MCF 10A (cell line): ENCODE measurements at regions not wholly inside any gene's neighbourhood (a gene's known extent, or its start where the extent isn't known, plus 50 kb on each side); places are given as distances from the start of the nearest gene placed in this dataset.
A peak's percentile ranks its signal among the peaks of the same experiment; 100 is the strongest.
"Not testable (repeated sequence)": the region's sequence is repeated elsewhere in the genome, so short reads cannot be mapped to it uniquely, and the experiment has no call there.

Source experiments
- BruUV-seq: library from RNA; stranded (reverse); fragments of 400-500 nt; replicated peaks from 2 replicates; lab custom pipeline; 2021; lab: Mats Ljungman, UMichigan
- CTCF ChIA-PET: fragments of 300-600 bp; sonication (Branson Sonifier 250); formaldehyde crosslinking; extraction: SDS; loops from one replicate; lab custom pipeline; 2021; ENCODE audit warnings: antibody characterized with exemption, inconsistent platforms; lab: Yijun Ruan, JAX
- POLR2A ChIA-PET: fragments of 300-600, 350-650 bp; sonication (Branson Sonifier 250); formaldehyde crosslinking; extraction: SDS; loops from one replicate; lab custom pipeline; 2020; ENCODE audit warnings: antibody characterized with exemption, inconsistent platforms; lab: Yijun Ruan, JAX
- DNase-seq: peaks from one replicate; pipeline ENCODE4 v3.0.0-alpha.2; 2018; ENCODE audit not compliant: unreplicated experiment
- H3K27ac Mint-ChIP-seq: one replicate; pipeline ENCODE4 v1.8.0; 2022; ENCODE audit warnings: mild to moderate bottlenecking, low read depth, mixed read lengths; ENCODE audit not compliant: unreplicated experiment
- H3K27me3 Mint-ChIP-seq: one replicate; pipeline ENCODE4 v1.8.0; 2022; ENCODE audit warnings: mixed read lengths; ENCODE audit not compliant: insufficient read depth, unreplicated experiment
- H3K36me3 Mint-ChIP-seq: one replicate; pipeline ENCODE4 v1.8.0; 2022; ENCODE audit warnings: mild to moderate bottlenecking, moderate library complexity, mixed read lengths; ENCODE audit not compliant: insufficient read depth, unreplicated experiment
- H3K4me1 Mint-ChIP-seq: one replicate; pipeline ENCODE4 v1.8.0; 2022; ENCODE audit warnings: mixed read lengths; ENCODE audit not compliant: insufficient read depth, unreplicated experiment
- H3K4me3 Mint-ChIP-seq: one replicate; pipeline ENCODE4 v1.8.0; 2022; ENCODE audit warnings: mild to moderate bottlenecking, moderate library complexity, mixed read lengths; ENCODE audit not compliant: unreplicated experiment
- H3K9me3 Mint-ChIP-seq: one replicate; pipeline ENCODE4 v1.8.0; 2022; ENCODE audit warnings: mixed read lengths; ENCODE audit not compliant: unreplicated experiment
- intact Hi-C: fragments of 100-400 bp; cut with micrococcal nuclease; formaldehyde crosslinking; loops from 2 replicates; pipeline ENCODE4 v1.14.1; 2022

DNA sequence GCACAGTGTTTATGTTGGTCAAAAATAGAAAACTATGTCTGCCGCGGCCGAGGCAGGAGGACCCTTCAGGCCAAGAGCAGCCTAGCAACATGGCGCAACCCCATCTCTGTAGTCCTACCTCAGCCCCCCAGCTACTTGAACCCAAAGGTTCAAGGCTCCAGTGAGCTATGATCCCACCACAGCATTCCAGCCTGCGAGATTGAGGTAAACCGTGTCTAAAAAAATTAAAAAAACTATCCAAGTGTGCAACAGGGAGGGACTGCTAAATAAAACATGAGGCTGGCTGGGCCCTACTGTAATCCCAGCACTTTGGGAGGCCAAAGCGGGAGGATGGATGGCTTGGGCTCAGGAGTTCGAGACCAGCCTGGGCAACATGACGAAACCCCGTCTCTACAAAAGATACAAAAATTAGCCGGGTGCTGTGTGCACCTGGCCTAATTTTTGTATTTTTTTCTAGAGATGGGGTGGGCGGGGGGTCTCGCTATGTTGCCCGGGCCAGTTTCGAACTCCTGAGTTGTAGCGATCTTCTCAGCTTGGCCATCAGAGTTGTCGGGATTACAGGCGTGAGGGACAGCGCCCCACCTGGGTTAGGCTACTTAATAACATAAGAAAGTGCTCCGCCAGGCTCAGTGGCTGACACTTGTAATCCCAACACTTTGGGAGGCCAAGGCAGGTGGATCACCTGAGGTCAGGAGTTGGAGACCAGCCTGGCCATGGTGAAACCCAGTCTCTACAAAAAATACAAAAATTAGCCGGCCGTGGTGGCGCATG is 309.4 kb downstream of the ZNF37A start:
- TSS peak; percentile 83 for BruUV-seq
- POLR2A ChIA-PET = interaction anchor here (1.7 kb wide), 1 partner anchor 393 kb away, joined by 5 read pairs; the partner anchor contains the start of gene ZNF33A
- CTCF ChIA-PET = interaction anchor here (0.6 kb wide), 1 partner anchor 440 kb away, joined by 3 read pairs; no protein-coding TSS in a partner anchor
- DNase-seq, intact Hi-C loops, H3K9me3 Mint-ChIP-seq, H3K4me1 Mint-ChIP-seq, H3K36me3 Mint-ChIP-seq, H3K27me3 Mint-ChIP-seq: not testable (repeated sequence)
- H3K27ac Mint-ChIP-seq = peak overlapping the region; percentile 74
- H3K4me3 Mint-ChIP-seq = peak overlapping the region; percentile 77

DNA sequence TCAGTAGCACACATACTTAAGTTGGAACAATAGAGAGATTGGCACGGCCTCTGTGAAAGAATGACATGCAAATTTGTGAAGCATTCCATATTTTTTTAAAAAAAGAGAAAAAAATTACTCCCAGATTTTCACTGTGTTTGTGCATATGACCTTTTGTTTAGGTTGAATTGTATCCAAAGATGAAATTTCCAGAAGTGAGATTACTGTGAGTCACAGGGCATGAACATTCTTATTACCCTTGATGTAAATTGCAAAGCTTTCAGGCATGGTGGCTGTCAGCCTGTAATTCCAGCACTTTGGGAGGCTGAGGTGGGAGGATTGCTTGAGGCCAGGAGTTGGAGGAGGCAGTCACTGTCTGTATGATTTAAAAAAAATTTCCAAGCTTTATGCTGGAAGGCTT is 329.5 kb downstream of the ZNF37A start:
- intact Hi-C loops, H3K9me3 Mint-ChIP-seq, H3K27me3 Mint-ChIP-seq, POLR2A ChIA-PET, H3K27ac Mint-ChIP-seq, H3K36me3 Mint-ChIP-seq, H3K4me1 Mint-ChIP-seq, CTCF ChIA-PET, DNase-seq, BruUV-seq, H3K4me3 Mint-ChIP-seq: not testable (repeated sequence)

DNA sequence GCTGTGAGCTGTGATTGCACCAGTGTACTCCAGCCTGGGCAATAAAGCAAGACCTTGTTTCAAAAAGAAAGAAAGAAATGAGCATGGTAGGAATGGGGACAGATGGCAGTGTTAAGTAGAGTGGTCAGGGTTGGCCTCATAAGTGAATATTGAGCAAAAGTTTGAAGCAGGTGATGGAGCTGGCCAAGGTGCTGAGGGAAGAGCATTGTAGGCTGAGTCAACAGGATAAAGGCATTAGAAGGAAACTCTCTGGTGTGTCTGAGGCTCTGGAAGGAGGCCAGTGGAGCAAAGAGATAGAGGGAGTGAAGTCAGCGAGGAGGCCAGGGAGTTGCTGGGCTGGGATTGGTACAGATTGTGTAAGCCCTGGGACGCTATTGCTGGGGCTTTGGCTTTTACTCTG is 336.1 kb downstream of the ZNF37A start:
- BruUV-seq, POLR2A ChIA-PET, H3K27me3 Mint-ChIP-seq, intact Hi-C loops, H3K36me3 Mint-ChIP-seq, DNase-seq, H3K4me1 Mint-ChIP-seq, CTCF ChIA-PET, H3K9me3 Mint-ChIP-seq, H3K27ac Mint-ChIP-seq, H3K4me3 Mint-ChIP-seq: not testable (repeated sequence)

DNA sequence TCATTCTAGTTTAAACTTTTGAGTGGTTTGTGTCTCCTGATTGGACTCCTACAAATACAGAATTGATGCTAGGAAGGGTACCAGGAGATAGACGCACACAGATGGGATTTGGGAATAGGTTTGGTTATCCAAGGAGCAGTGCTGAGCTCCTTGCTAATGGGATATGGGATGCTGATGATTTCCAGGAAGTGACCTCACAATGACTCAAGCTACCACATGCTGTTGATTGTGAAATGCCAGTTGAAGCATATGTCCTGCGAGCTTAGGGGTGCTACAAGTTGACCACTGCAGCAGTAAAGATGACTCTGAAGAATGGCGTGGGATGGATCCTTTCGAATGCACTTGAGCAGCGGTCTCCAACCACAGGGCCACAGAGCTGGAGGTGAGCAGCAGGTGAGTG is 343.2 kb downstream of the ZNF37A start:
- H3K9me3 Mint-ChIP-seq, H3K36me3 Mint-ChIP-seq, CTCF ChIA-PET, intact Hi-C loops, H3K27ac Mint-ChIP-seq, H3K4me3 Mint-ChIP-seq, H3K4me1 Mint-ChIP-seq, BruUV-seq, POLR2A ChIA-PET, DNase-seq, H3K27me3 Mint-ChIP-seq: not testable (repeated sequence)

DNA sequence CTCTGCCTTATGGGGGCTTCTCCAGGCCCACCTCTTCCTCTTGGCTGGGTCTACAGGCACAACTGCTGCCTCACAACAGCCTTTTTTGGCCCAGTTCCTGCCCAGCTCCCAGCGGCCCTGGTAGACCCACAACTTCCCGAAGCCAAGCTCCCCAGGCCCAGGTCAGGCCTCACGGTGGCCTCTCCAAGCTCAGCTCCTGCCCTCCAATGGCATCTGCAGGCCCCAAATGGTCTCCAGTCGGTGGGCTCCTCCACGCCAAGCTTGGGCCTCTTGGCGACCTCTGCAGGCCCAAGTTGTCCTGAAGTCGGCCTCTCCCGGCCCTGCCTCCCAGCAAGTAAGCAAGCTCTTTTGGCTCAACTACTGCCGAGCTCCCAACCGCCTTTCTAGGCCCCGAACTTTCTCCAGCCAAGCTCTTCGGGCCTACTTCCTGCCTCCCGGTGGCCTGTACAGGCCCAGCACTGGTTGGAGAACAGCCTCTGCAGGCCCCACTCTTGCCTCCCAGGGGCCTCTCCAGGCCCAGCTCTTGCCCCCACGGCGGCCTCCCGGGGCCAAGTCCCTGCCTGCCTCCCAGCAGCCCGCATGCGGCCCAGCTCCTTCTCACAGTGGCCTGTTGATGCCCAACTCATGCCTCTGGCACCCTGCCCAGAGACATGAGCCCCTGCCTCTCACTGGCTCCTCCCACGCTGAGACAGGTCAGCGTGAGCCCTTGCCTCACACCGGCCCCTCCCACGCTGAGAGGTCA is 354.6 kb downstream of the ZNF37A start:
- intact Hi-C loops, CTCF ChIA-PET, H3K36me3 Mint-ChIP-seq, BruUV-seq, DNase-seq, POLR2A ChIA-PET, H3K4me1 Mint-ChIP-seq, H3K27me3 Mint-ChIP-seq, H3K4me3 Mint-ChIP-seq, H3K9me3 Mint-ChIP-seq: not testable (repeated sequence)
- peak overlapping the region; percentile 27 for H3K27ac Mint-ChIP-seq

DNA sequence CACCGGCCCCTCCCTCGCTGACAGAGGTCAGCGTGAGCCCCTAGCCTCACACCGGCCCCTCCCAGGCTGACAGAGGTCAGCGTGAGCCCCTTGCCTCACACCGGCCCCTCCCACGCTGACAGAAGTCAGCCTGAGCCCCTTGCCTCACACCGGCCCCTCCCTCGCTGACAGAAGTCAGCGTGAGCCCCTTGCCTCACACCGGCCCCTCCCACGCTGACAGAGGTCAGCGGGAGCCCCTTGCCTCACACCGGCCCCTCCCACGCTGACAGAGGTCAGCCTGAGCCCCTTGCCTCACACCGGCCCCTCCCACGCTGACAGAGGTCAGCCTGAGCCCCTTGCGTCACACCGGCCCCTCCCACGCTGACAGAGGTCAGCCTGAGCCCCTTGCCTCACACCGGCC is 355.5 kb downstream of the ZNF37A start:
- intact Hi-C loops, H3K4me1 Mint-ChIP-seq, H3K4me3 Mint-ChIP-seq, CTCF ChIA-PET, POLR2A ChIA-PET, H3K36me3 Mint-ChIP-seq, DNase-seq, H3K9me3 Mint-ChIP-seq, BruUV-seq, H3K27me3 Mint-ChIP-seq, H3K27ac Mint-ChIP-seq: not testable (repeated sequence)

DNA sequence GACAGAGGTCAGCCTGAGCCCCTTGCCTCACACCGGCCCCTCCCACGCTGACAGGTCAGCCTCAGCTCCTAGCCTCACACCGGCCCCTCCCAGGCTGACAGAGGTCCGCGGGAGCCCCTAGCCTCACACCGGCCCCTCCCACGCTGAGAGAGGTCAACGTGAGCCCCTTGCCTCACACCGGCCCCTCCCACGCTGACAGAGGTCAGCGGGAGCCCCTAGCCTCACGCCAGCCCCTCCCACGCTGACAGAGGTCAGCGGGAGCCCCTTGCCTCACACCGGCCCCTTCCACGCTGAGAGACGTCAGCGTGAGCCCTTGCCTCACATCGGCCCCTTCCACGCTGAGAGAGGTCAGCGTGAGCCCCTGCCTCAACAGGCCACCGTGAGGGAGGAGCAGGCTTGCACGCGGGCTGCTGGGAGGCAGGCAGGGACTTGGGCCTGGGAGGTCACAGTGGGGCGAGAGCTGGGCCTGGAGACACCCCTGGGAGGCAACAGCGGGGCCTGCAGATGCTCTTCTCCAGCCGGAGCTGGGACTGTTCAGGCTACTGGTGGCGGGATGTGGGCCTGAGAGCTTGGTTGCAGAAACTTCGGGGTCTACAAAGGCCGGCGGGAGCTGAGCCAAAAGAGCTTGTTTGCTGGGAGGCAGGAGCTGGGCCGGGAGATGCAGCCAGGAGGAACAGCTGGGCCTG is 356.4 kb downstream of the ZNF37A start:
- H3K4me1 Mint-ChIP-seq, POLR2A ChIA-PET, CTCF ChIA-PET, H3K27me3 Mint-ChIP-seq, H3K36me3 Mint-ChIP-seq, H3K4me3 Mint-ChIP-seq, BruUV-seq, intact Hi-C loops, DNase-seq, H3K27ac Mint-ChIP-seq, H3K9me3 Mint-ChIP-seq: not testable (repeated sequence)

DNA sequence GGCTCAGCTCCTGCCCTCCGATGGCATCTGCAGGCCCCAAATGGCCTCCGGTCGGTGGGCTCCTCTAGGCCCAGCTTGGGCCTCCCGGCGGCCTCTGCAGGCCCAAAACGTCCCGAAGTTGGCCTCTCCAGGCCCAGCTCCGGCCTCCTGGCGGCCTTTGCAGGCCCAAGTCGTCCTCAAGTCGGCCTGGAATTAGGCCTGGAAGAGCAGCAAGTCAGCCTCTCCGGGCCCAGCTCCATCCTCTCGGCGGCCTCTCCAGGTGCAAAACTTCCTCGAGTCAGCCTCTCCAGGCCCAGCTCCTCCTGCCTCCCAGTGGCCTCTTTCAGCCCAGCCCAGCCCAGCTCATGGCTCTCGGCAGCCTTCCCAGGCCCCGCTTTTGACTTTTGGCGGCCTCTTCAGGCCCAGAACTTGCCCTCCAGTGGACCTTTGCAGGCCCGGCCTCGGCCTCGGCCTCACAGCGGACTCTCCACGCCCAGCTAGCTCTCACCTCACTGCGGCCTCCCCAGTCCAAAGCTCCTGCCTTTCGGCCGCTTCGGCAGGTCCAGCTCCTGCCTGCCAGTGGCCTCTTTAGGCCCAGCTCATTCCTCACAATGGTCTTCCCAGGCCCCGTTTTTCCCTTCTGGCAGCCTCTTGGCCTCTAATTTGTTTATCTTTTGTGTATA is 357.3 kb downstream of the ZNF37A start:
- H3K27me3 Mint-ChIP-seq, H3K4me1 Mint-ChIP-seq, H3K9me3 Mint-ChIP-seq, CTCF ChIA-PET, DNase-seq, BruUV-seq, H3K36me3 Mint-ChIP-seq, intact Hi-C loops, H3K27ac Mint-ChIP-seq, H3K4me3 Mint-ChIP-seq, POLR2A ChIA-PET: not testable (repeated sequence)
